Hepatic stellate cell (primary cell): ENCODE measurements at regions not wholly inside any gene's neighbourhood (a gene's known extent, or its start where the extent isn't known, plus 50 kb on each side); places are given as distances from the start of the nearest gene placed in this dataset.

Experiments
- DNase-seq: peaks from one replicate; pipeline ENCODE4 v3.0.0; 2011; ENCODE audit warnings: low spot score

DNA sequence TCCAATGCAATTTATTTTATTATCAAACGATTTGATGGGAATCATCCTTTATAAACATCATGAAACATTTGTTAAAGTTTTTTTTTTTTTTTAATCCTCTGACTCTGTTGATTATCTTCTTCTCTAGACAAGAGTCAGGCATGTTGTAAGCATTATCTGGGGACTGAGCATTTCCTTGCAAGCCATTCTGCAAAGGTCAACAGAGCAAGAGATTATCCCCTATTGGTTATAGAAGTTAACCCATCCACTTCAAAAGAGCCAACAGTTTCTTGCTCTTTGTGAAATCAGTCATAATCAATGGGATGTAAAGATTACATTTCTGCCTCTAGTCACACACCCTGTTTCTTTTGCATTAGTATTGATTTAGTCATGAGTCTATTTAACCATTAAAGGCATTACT lies 368.8 kb upstream of the ADGRL4 start:
- no peak for DNase-seq

DNA sequence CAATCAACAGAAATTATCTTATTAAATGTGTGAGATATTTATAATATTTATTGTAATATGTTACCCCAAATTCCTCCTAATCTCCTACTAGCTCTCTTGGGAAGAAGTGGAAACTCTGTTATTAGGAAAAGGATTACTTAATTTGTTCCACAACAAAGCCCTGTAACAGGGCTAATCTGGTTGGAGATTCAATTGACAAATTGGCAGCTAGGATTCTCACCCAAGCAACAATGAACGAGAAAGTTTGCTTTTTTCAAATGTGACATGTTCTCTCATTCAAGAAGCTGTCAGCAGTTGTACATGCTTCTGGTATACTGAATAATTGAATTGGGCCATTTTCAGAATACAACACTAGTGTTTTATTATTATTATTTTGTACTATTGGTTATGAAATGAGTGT lies 367.9 kb upstream of the ADGRL4 start:
- no peak for DNase-seq

DNA sequence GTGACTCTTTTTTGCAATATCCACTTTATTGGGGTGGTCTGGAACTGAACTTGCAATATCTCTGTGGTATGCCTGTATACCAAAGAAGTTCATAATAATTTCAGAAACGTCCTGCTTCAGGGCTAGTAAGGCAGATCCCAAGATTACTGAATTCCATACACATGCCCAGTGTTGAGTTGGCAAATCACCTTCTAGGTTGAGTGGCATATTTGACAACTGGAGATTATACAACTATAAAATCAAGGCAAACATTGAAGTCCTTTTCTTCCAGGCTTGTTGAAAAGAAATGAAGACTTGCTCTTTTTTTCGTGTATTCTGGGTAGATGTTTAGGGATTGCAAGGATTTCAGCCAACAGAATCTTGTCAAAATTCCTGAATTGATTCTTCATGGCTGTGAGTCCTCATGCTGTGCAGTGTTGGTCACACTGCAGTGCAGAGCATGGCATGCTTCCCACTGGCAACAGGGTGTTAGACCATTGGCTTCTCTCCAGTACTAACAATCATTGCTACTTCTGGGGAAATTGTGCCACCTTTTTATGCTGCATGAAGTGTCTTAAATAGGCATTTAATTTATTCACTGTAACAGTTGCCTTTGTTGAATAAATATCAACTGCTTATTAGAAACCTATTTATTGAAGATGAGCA lies 367.1 kb upstream of the ADGRL4 start:
- no peak for DNase-seq

DNA sequence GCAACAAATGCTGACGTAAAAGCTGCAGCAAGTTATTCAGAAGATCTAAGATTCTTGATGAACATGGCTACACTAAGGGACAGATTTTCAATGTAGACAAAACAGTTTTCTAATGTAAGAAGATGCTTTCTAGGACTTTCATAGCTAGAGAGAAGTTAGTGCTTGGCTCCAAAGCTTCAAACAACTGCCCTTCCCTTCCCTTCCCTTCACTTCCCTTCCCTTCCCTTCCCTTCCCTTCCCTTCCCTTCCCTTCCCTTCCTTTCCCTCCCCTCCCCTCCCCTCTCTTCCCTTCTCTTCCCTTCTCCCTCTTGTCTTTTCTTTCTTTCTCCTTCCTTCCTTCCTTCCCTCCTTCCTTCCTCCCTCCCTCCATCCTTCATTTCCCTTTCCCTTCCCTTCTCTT lies 365.3 kb upstream of the ADGRL4 start:
- DNase-seq: no peak

DNA sequence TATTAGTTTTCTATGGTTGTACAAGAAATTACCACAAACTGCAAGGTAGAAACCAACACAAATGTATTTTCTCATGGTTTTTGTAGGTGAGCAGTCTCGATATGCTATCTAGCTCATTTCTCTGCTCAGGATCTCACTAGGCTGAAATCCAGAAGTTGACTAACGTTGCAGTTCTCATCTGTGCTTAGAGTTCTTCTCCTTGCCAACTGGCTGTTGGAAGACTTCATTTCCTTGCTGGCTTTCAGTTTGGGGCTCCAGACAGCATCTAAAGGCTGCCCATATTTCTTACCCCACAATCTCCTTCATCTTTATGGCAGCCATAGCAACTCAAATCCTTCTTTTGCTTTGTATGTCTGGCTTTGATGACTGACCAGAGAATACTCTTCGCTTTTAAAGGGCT lies 362.6 kb upstream of the ADGRL4 start:
- no peak for DNase-seq

DNA sequence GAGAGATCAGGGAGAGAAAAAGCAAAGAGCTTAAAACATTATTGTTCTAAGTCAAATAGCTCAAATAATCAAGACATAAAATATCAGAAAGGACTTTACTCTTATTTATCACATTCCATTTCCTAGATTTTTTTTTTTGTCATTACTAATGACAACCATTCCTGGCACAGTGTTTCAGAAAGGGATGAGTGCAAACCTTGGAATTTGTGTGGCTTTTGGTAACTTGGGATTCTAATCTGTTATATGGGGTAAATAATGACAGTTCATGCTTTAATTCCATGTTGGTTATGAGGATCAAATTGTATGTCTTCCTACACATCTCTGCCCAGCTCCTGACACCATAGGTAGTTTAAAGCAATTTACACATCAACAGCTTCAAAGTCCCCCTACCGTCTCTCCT lies 358.4 kb upstream of the ADGRL4 start:
- no peak for DNase-seq

DNA sequence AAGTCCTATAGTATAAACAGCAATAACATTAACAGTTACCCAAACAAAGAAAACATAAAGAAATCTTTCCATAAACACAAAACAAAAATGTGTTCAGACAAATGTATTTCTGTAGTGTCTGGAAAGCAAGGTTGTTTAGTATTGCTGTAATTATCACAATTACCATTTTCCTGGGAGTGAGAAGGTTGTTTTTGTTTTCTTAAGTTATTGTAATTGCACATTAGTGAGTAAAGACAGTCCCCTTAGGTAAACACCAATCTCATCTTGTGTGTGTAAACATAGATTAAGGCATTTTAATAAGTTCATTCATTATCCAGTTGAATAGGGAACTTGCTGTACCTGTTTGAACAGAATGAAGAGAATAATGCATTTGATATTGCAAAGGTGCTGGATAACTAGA lies 356.9 kb upstream of the ADGRL4 start:
- no peak for DNase-seq

DNA sequence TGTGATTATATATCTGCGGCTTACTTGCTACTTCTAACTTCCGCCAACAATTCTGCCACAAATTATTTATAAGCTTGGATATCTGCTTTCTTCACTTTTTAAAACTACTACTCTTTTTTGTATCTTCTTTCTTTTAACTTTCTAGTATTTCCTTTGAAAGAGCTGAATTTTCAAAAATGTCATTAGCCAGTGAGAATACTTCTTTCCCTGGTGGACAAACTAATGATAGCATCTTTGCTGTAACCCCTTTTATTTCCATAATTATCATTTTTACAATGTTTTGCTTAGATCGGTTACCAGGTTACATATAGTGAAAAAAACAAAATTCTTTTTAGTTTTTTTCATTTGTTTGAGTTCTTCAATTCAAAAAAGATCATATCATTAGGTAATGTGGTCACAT lies 355.9 kb upstream of the ADGRL4 start:
- no peak for DNase-seq

DNA sequence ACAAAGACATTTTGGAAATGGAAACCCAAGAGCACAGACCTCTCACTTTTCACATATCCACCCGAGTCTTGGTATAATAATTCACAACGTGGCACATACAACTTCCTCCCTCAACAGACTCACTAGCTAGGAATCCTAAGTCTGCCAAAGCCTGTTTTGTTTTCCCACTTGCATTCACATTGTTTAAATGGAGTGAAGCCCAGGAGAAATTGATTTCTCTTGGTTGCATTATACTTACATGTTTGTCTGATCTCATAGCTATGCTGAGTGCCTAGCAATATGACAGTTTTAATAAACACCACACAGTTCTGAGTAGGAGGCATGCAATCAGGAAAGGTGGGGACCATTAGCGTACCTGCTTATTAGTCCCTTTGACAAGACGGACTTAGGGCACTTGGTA lies 348.6 kb upstream of the ADGRL4 start:
- DNase-seq: peak; percentile 8

DNA sequence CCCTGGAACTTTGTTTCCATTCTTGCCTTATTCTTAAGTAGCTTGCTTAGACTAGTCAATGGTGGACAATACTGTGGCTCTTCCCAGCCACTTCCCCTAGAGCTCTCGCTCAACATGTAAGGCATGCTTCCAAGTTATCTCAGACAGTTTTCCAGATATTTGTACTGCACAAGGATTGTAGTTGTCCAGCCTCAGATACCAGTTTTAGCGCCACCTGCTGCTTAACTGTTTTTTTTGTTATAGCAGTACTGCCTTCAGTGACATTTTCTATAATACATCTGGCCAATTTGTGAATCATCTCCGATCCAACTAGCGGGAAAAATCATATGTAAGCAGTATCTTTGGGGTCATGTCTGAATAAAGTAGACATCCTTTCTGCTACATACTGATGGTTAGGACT lies 346.7 kb upstream of the ADGRL4 start:
- DNase-seq: peak; percentile 24

DNA sequence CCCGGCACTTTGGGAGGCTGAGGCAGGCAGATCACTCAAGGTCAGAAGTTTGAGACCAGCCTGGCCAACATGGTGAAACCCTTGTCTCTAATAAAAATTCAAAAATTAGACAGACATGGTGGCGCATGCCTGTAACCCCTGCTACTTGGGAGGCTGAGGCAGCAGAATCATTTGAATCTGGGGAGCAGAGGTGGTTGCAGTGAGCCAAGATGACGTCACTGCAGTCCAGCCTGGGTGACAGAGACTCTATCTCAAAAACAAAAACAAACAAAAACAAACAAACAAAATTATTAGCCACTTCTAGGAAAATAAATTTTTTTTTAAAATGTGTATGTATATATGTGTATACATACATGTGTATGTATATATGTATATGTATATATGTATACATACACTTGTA lies 320.3 kb upstream of the ADGRL4 start:
- no peak for DNase-seq

DNA sequence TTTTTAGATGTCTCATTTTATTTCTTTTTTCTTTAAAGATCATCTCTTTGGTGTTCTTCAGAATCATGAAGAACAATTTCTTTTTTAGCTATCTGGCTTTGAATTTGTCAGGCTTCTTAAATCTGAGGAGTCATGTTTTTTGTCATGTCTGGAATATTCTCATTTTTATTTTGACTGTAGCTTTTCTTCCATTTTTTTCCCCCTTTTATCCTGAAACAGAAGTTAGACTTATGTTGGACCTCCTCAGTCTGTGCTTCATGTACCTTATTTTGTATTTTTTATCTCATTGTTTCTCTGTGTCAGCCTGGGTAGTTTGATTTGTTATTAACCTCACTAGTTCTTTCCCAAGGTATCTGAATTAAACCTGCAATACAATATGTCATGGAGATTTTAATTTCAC lies 319.2 kb upstream of the ADGRL4 start:
- no peak for DNase-seq

DNA sequence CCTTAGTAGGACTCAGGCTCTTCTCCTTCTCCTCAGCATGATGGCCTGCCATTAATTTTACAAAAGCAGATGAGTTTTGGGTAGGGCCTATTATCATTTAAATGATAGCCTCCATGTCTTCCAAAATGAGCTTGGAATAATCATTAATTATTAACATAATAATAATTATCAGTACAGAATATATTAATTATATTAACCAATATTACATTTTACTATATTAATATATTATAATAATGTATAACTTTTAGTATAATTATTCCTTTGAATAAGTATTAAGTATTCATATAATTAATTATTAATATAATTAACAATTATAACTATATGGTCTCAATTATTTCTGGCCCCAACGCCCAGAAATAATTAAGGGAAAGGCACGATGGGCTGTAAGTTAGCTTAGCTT lies 318.6 kb upstream of the ADGRL4 start:
- DNase-seq: no peak

DNA sequence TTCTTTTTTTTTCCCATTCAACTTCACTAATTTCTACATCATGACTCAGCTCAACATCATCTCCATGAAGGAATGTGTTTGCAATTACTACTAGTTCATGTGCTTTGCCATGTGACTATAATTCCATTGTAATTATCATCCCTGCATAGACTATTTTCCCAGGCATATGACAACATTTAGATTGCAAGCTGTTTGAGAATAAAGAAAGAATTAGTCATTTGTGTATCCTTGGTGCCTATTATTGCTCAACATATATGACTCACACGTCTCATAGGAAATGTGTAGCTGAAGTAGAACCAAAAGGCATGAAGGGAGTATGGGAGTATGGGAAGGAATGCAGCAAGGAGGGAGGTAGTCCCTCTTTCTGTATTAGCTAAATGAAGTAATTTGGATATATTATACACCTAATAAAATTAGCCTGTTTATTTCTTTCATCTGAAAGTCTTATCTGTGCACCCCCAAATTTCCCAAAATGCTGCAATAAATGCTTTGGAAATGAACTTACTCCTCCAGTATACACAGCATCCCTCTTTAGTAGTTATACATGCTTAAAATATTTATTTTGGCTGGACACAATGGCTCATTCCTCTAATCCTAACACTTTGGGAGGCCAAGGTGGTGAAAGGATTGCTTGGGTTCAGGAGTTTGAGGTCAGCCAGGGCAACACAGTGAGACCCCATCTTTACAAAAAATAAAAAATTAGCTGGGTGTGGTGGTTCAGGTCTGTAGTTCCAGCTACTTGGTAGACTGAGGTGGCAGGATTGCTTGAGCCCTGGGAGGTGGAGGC lies 316.9 kb upstream of the ADGRL4 start:
- peak; percentile 23 for DNase-seq

DNA sequence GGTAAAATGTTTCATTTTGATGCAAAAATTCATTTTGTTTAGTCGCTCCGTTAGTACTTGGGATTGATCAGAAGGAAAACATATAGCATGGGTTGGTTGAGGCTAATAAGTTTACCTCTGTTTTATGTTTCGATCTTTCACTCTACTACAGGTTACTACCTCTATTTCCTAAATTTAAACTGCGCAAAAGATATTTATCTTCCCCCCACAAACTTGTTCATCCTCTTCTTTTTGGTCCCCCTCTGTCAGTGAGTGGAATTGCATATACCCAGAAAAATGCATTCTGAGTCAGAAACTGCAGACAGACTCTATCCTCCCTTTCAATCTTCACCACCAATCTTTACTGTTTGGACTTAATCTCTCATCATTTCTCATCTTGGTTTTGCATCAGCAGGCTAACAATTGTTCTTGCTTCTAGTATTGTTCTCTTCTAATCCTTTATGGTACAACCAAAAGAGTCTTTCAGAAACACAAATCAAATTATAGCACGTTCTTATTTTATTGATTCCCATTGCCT lies 316.0 kb upstream of the ADGRL4 start:
- no peak for DNase-seq

DNA sequence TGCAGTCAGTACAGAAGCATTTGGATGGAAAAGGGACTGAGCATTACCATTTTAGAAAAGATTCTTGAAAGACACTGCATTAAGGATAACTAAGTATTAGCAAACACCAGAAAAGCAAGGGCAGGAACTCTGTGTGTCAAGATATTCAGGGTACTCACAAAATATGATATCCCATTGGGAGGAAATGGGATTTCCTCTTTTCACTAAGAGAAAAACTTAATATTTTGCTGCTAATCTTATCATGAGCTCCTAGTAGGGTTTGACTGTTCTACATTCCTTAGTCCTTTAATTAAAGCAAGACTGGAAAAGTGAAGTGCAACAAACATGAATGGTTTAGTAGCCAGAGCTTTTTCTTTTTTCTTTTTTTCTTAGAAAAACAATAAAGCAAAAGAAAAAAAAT lies 305.9 kb upstream of the ADGRL4 start:
- DNase-seq: no peak

DNA sequence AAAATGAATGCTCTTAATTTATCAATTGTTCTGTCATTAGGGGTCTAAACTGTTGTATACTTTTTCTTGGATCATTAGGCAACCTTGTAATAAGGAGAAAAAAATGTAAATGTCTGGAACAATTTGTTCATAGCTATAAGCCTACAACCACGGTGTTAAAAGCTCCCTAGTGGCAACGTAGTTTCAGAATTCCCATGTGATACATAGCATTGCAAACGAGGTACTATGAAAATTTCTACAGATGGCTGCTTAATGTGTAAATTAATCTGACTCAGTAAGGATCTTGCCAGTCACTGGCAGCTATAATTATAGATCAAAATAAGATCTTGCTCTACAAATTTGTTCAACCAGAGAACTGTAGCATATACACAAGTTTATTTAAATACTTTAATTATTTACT lies 304.1 kb upstream of the ADGRL4 start:
- no peak for DNase-seq

DNA sequence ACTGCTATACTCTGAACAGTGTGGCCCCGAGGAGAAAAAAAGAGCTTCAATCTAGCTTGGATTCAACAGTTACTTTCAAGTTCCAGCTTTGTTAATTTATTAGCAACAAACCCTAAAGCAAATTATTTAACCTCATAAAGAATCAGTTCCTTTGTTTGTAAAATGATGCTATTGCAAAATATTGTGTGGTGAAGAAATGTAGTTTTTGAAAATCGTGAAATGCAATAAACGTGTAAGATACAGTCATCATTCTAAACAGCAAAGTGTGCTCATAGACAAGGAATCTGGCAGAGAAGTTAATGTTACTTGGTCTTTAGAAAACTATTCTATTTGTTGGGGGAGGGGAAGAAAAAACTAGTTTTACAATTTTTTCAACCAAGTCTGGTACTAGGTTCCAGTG lies 297.6 kb upstream of the ADGRL4 start:
- no peak for DNase-seq

DNA sequence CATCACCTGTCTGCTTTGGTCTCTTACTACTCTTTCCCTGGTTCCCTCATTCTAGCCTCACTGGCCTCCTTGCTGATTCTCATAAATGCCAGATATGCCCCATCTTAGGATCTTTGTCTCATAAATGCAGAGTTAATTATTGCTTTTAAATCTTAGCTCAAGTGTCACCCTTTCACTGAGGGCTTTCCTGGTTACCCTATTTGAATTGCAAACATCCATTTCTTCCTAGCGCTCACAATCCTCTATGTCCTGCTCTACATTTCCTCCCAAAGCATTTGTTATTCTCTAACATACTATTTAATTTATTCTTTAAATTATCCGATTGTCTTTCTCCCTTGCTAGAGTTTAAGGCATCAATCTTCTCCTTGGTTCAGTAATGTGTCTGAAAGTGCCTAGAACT lies 296.5 kb upstream of the ADGRL4 start:
- no peak for DNase-seq

DNA sequence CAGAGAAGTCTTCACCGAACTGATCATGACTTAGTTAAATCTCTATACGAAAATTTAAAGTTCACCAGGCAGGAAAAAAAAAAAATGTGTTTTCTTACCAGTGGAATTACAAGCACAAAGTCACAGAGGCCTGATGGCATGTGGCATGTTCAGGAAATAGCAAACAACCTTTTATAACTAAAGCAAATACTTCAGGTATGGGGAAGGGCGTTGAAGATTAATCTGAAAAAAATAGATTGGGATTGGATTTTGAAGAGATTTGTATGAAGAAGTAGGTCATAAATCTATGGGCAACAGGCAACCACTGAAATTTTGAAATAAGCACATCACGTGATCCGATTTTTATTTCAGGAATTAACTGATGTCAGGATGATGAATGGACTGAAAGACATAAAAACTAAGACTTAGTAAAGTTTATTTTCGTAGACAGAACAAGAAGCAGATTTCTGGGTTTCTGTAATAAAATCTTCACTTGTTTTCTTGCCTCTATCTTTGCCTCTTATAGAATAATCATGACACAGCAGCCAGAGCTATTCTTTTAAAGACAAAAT lies 295.9 kb upstream of the ADGRL4 start:
- DNase-seq: no peak

DNA sequence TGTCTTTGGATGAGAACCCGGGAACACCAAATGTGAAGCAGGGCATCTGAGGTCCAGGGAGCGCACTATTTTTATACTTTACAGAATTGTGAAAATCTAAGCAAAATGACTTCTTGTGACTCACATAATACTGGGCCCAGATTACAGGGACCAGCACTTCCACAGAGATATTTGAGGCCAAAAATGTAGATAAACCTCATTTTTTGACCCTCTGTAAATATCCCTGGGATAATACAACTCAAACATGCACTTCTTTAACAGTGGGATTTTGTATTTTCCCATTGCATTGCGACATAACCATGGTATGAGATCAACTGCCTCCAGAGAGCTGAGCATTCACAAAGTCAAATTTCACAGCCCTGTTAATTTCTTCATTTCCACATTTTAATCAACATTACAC lies 289.4 kb upstream of the ADGRL4 start:
- DNase-seq: no peak

DNA sequence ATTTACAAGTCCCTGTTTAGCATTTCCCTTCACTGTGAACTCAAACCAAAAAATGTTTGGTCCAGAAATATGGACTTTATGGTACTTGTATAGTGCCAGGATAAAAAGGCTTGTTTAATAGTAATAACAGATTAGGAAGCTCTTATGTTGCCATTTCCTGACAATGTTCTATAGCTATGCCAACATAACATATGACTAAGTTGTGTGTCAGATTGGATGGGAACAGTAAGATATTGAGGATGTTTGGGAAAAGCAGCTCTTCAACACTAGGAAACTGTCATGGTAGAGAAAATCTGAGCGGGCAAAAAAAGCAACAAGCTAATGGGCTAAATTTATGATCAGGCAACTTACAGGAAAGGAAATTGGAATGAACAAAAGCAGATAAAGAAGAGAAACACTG lies 287.1 kb upstream of the ADGRL4 start:
- no peak for DNase-seq

DNA sequence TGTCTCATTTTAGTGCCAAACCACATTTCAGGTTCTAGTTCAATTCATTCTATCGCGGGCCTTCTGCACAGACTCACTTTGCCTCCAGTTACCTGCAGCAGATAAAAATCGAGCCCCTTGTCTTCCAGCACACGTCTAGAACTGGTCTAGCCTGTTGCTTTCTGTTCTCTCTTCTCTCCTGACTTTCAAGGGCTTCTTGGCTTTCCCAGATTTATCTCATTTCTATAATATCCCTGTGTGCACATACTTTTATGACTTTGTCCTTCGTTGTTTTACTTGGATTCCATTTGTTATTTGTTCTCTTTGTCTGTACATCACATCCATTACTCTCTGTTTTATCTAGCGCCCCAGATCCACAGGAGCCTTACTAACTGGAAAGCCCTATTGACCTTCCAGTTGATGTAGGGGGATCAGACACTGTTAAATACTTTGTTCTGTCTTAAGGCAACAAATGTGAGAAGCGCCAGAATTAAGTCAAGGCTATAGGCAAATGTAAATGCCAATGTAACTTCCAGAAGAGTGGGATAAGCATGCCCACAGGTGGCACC lies 284.5 kb upstream of the ADGRL4 start:
- no peak for DNase-seq
